HG03175 (cell line): ENCODE measurements at regions not wholly inside any gene's neighbourhood (a gene's known extent, or its start where the extent isn't known, plus 50 kb on each side); places are given as distances from the start of the nearest gene placed in this dataset.
"Not testable (repeated sequence)": the region's sequence is repeated elsewhere in the genome, so short reads cannot be mapped to it uniquely, and the experiment has no call there.

Source experiments
- ATAC-seq: cut with Tn5 transposase; IDR thresholded peaks from one replicate; pipeline ENCODE4 v1.9.1; 2021; ENCODE audit warnings: mild to moderate bottlenecking, moderate library complexity; ENCODE audit not compliant: unreplicated experiment

- no peak for ATAC-seq
Observed at GRCh38 chr5:29042152-29042551, 2003.8 kb upstream of the CDH9 start.

GRCh38 chr5:29040404-29040803 lies 2002.0 kb upstream of the CDH9 start:
- ATAC-seq, result no peak

GRCh38 chr5:29039994-29040393 lies 2001.6 kb upstream of the CDH9 start:
- no peak for ATAC-seq

- no peak for ATAC-seq
Observed at GRCh38 chr5:29037716-29038115, 1999.3 kb upstream of the CDH9 start.

GRCh38 chr5:29024052-29024451 lies 1985.7 kb upstream of the CDH9 start:
- no peak for ATAC-seq

- no peak for ATAC-seq
Observed at GRCh38 chr5:29023541-29023940, 1985.2 kb upstream of the CDH9 start.

- ATAC-seq, result no peak
Observed at GRCh38 chr5:29017501-29017900, 1979.1 kb upstream of the CDH9 start.

GRCh38 chr5:29016067-29016466 lies 1977.7 kb upstream of the CDH9 start:
- ATAC-seq, result no peak

GRCh38 chr5:29015523-29015922 lies 1977.1 kb upstream of the CDH9 start:
- no peak for ATAC-seq

GRCh38 chr5:29005386-29005785 lies 1967.0 kb upstream of the CDH9 start:
- no peak for ATAC-seq

GRCh38 chr5:29002481-29002880 lies 1964.1 kb upstream of the CDH9 start:
- no peak for ATAC-seq

GRCh38 chr5:29001666-29002065 lies 1963.3 kb upstream of the CDH9 start:
- ATAC-seq, result no peak

- no peak for ATAC-seq
Observed at GRCh38 chr5:28984639-28985038, 1946.3 kb upstream of the CDH9 start.

- no peak for ATAC-seq
Observed at GRCh38 chr5:28975508-28975907, 1937.1 kb upstream of the CDH9 start.

- no peak for ATAC-seq
Observed at GRCh38 chr5:28967848-28968247, 1929.5 kb upstream of the CDH9 start.

GRCh38 chr5:28961816-28962215 lies 1923.4 kb upstream of the CDH9 start:
- ATAC-seq, result no peak

- no peak for ATAC-seq
Observed at GRCh38 chr5:28958581-28958980, 1920.2 kb upstream of the CDH9 start.

- ATAC-seq, result no peak
Observed at GRCh38 chr5:28957450-28957849, 1919.1 kb upstream of the CDH9 start.

- ATAC-seq, result no peak
Observed at GRCh38 chr5:28954074-28954473, 1915.7 kb upstream of the CDH9 start.

GRCh38 chr5:28947865-28948264 lies 1909.5 kb upstream of the CDH9 start:
- no peak for ATAC-seq

- ATAC-seq, result no peak
Observed at GRCh38 chr5:28945859-28946258, 1907.5 kb upstream of the CDH9 start.

GRCh38 chr5:28929366-28929765 lies 1891.0 kb upstream of the CDH9 start:
- ATAC-seq, result not testable (repeated sequence)

GRCh38 chr5:28928327-28928790 lies 1890.0 kb upstream of the CDH9 start:
- ATAC-seq, result not testable (repeated sequence)
